A549 (cell line): ENCODE measurements at regions not wholly inside any gene's neighbourhood (a gene's known extent, or its start where the extent isn't known, plus 50 kb on each side); places are given as distances from the start of the nearest gene placed in this dataset.

Experiments used
- CBX8 ChIP-seq: fragments of 200-600 bp; sonication (generic); IDR thresholded peaks from 2 replicates; pipeline ENCODE4 v1.6.1; 2016
- FOSL2 ChIP-seq, 2 experiments: fragments of 450-650 bp in 1 of 2; fragments of >200 bp in 1 of 2; sonication (Bioruptor Twin) in 1 of 2; formaldehyde crosslinking; IDR thresholded peaks; 2 replicates each; pipeline versions ENCODE4 v1.5.0 to v1.6.1; 2016 to 2020; ENCODE audit warnings: mild to moderate bottlenecking in 1 of 2, moderate library complexity in 1 of 2
- KDM1A ChIP-seq: fragments of 200-600 bp; sonication (generic); IDR thresholded peaks from 2 replicates; pipeline ENCODE4 v1.6.1; 2016; ENCODE audit warnings: low read depth, mild to moderate bottlenecking
- POLR2A ChIP-seq: IDR thresholded peaks from 2 replicates; pipeline ENCODE4 v1.6.1; 2012; ENCODE audit warnings: mild to moderate bottlenecking, low read length
- POLR2AphosphoS2 ChIP-seq: conservative IDR thresholded peaks from 2 replicates; pipeline ENCODE4 v1.6.1; 2012; ENCODE audit warnings: low read length, improper control_type of control experiment, inconsistent platforms
- SMC3 ChIP-seq: fragments of >200 bp; sonication (Bioruptor Twin); formaldehyde crosslinking; IDR thresholded peaks from 3 replicates; pipeline ENCODE4 v1.6.1; 2018; ENCODE audit warnings: inconsistent platforms
- TFCP2L1 ChIP-seq: fragments of 250-450 bp; sonication (Bioruptor Pico); IDR thresholded peaks from 2 replicates; pipeline ENCODE4 v1.5.0; 2021; ENCODE audit warnings: mild to moderate bottlenecking
- ZNF302 ChIP-seq: fragments of 250-450 bp; sonication (Bioruptor Pico); IDR thresholded peaks from 2 replicates; pipeline ENCODE4 v1.9.0; 2021; ENCODE audit warnings: inconsistent platforms, mild to moderate bottlenecking, moderate library complexity
- TF ChIP-seq, protein P1 (sequence below): fragments of >200 bp; sonication (Bioruptor Twin); formaldehyde crosslinking; IDR thresholded peaks from 3 replicates; pipeline ENCODE4 v1.5.1; 2016

DNA sequence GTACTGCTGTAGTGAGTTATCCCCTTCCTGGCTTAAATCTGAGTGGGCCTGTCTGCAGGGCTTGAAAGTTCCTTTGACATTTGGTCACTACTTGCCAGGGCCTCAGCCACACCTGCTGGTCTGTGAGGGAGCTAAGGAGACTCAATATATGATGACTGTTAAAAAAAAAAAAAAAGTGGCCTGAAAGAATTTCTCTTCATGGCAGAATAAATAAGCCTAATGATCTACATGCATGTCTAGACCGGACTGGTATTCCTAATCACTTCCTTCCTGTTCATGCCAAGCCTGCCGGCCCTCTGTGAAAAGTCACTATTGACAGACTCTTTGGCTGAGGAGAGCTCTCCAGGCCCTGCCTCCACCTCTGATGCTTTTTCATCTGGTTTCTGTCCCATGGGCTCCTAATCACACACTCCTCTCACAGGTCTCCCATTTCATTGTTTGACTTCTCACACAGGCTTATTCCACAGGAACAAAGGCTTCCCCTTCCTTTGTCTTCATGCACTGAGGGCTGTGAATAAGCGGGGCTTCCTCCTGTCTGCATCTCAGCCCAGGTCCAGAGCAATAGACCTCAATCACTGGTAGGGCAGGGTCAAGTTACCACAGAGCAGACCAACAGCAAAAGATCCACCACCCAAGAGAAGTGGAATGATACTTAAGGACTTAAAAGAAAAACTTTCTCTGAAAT lies 99.1 kb upstream of the SEC61G start:
- TF ChIP-seq CBX8 (no peak), POLR2A (no peak), KDM1A (no peak), SMC3 (no peak), TFCP2L1 (CRISPR knock-in tag) (no peak), ZNF302 (CRISPR knock-in tag) (no peak), FOSL2 (IDR thresholded peaks at IDR 0.05) (no peak), FOSL2 (CRISPR knock-in tag; IDR thresholded peaks at IDR 0.05) (no peak), POLR2AphosphoS2 (no peak)
- TF ChIP-seq, protein P1, sequence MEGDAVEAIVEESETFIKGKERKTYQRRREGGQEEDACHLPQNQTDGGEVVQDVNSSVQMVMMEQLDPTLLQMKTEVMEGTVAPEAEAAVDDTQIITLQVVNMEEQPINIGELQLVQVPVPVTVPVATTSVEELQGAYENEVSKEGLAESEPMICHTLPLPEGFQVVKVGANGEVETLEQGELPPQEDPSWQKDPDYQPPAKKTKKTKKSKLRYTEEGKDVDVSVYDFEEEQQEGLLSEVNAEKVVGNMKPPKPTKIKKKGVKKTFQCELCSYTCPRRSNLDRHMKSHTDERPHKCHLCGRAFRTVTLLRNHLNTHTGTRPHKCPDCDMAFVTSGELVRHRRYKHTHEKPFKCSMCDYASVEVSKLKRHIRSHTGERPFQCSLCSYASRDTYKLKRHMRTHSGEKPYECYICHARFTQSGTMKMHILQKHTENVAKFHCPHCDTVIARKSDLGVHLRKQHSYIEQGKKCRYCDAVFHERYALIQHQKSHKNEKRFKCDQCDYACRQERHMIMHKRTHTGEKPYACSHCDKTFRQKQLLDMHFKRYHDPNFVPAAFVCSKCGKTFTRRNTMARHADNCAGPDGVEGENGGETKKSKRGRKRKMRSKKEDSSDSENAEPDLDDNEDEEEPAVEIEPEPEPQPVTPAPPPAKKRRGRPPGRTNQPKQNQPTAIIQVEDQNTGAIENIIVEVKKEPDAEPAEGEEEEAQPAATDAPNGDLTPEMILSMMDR, result no peak
